ENCODE measurements at regions not wholly inside any gene's neighbourhood (a gene's known extent, or its start where the extent isn't known, plus 50 kb on each side); places are given as distances from the start of the nearest gene placed in this dataset.
"Not testable (repeated sequence)": the region's sequence is repeated elsewhere in the genome, so short reads cannot be mapped to it uniquely, and the experiment has no call there.

DNA sequence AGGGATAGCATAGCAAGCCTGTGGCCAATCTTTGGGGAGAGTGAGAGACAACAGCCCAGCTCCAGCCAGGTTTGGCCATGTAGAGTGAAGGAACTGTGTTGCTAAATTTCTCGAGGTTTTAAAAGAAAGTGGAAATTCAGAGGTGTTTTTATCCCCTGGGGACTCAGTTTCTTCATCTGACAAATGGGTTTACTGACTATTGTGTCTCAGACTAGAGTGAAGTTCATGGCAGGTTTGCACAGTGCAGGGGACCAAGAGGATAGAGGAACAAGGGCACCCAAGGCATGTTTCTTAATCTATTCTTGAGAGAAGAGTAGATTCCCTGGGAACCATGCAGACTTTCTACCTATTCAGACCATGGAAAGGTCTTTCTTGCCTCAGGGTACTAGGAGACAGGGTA is 555.8 kb upstream of the C16orf82 start:
- DNase-seq: no peak

DNA sequence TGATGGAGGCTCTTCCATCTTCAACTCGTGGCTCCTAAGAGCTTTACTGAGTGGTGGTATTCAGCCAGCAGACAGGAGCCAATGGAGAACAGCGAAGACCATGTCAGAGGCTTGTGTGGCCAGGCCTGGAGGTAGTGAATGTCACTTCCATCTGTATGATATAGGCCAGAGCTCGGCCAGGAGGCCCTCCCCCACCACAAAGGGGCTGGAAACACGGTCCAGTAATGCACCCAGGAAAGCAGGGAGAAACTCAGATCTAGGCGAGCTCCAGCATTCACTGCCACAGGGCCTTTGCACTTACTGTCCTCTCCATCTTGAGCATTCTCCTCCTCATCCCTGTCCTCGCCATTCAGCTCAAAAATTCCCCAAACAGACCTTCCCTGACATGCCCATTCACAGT is 555.3 kb upstream of the C16orf82 start:
- no peak for DNase-seq

DNA sequence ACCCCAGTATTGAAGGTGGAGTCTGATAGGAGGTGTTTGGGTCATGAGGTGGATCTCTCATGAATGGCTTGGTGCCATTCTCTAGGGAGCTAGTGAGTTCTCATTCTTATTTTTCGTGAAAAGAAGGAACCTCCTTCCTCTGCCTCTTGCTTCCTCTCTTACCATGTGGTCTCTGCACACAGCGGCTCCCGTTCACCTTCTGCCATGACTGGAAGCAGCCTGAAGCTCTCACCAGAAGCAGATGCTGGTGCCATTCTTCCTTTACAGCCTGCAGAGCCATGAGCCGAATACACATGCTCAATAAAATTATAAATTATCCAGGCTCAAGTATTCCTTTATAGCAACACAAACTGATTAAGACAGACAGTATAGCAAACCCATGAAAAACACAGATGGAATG is 545.1 kb upstream of the C16orf82 start:
- DNase-seq: no peak

DNA sequence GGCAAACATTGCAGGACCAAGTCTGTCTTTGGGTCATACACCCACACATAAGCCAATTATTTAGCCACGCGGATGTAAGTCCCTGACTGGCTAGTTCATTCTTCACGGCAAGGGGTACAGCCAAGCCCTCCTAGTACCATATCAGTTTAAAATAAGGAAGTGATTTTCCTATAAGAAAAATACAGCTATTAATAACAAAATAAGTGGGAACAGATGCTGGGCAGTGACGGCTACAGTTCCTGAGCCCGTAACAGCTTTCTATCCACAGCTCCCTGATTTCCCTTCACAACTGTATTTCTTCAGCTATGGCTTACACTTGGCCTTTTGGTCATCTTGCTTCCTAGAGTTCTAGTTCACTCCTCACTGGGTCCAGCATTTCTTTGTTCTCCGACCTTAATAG is 542.4 kb upstream of the C16orf82 start:
- DNase-seq: peak; percentile 32

DNA sequence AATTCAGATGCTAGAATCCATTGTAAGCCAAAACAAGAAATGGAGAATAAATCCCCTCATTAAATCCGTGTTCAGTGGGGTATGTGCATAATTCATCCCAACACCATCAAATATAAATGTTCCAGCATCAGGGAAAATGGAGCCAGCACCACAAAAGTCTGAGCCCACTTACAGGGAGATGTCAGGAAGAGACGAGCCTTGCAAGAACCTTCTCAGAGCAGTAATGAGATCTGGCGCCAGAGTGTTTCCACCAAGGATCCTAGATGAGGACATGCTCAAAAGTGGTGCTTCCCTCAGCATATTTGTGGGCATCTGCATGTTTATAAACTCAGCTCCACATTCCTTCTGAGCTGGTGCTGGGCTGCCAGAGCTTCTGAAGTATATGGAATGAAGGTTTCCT is 541.9 kb upstream of the C16orf82 start:
- DNase-seq: no peak

DNA sequence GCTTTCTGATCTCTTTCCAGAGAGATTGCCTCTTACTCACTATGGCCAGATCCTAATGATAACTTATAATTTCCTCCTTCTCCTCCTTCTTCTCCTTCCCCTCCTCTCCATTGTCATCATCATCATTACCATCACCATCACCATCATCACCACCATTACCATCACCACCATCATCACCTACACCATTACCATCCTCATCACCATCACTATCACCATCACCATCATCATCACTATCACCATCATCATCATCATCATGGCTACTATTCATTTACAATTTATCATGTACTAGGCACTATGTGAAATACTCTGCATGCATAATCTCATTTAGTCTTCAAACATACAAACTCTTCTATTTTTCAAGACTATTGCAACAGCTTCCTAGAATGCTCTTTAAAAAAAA is 540.9 kb upstream of the C16orf82 start:
- DNase-seq: no peak

DNA sequence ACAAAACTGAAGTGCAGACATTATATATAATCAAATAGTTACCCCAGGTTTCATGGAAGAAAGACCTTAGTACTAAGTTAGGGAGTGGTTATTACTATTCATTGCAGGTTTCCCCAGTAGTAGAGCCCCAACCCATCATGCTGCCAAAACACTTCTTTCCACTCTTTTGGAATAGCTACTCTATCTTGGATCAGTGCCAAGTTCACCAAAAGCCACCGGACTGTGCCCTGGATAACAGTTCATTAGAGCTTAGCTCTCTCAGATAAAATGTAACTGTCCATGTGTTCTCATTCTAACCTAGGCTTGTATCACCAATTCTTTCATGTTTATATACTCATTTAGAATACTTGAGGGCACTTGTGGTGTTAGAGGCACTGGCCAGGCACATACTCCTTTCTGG is 540.1 kb upstream of the C16orf82 start:
- no peak for DNase-seq

DNA sequence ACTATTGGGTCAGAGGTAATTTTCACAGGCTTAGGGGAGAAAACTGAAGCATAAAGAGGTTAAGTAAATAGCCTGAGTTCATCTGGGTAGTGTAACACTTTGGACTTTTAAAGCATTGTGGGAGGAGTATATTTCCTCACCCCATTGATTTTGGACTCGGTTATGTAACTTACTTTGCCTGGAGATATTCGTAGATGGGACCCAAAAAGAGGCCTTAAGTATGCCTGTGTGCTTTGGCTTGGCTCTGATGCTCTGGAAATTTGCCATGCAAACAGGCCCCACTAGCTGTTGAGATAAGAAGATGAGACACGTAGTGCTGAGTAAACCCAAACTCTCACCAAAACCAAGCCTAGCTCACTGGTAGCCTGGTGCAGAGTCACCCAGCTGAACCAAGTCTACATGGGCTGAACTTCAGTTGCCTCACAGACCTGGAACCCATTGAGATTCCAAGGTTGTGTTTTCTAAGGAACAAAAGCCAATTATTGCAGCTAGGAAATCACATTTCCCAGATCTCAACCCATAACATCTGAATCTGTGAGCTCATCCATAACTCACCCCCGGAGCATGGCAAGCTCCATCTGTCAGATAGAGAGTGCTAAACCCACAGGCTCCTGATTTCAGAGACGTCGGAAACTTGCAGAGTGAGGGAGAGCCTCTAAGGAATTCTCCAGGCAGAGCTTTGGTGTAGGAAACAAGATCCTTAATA is 536.0 kb upstream of the C16orf82 start:
- no peak for DNase-seq

DNA sequence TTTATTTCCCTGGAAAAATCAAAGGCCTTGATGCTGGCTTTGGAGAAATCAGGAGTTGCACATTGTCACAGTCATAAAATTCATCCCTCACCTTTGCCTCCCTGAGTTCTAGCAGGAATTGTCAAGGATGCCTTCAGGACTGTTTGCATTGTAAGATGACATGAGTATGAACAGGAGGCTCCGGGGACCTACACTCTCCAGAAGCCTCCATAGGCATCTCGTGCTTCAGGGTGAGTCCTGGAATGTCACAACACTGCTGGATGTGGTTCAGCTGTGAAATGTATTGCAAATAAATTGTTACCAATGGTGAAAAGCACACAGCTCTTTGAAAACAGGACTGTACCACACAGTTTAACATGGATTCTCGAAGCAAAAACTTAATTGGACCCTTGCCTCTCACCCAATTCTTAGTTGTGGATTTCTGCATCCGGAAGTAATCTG is 535.4 kb upstream of the C16orf82 start:
- no peak for DNase-seq

DNA sequence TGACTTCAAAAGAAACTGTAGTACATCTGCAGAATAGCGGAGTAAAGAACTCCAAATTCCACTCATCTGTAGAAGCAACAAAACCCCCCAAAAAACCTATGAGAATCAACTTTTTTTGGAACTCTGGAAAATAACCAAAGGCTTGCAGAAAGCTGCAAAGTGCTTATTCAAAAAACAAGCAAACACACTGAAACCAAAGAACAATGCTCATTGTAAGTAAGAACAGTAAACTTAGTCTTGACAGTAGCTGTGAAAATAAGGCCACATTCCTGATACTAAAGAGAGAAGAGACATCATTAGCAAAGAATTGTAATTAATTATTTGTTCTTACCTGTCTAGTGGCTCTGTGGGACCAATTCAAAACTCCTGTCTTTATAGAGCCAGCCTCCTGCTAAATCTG is 534.3 kb upstream of the C16orf82 start:
- DNase-seq: no peak

DNA sequence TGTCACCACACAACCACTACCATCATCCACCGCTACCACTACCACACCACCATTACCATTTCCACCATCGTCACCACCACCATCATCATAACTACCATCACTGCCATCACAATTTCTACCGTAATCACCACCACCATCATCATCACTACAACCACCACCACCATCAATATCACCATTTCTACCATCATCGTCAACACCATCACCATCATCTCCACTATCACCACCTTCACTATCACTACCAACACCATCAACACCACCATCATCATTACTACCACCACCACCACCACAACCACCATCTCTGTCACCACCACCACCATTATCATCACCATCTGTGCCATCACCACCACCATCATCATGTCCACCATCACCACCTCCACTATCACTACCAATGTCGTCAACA is 524.5 kb upstream of the C16orf82 start:
- no peak for DNase-seq

DNA sequence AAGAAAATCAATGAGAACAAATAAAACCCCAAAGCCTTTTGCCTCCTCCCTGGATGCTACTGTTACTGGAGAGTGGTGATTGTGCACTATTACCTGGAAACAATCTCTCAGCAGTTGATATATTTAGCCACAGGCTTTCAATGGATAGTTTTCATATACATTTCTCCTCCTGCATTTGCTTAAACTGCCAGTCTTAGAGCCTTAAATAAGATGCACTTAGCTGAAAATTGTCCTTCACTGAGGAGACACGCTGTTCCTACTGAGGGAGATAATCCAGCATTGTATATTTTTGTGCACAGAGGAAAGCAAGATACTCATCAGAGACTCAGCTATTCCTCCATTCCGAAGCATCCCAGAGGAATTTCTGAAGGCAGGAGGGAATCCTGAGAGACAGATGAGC is 520.2 kb upstream of the C16orf82 start:
- no peak for DNase-seq

DNA sequence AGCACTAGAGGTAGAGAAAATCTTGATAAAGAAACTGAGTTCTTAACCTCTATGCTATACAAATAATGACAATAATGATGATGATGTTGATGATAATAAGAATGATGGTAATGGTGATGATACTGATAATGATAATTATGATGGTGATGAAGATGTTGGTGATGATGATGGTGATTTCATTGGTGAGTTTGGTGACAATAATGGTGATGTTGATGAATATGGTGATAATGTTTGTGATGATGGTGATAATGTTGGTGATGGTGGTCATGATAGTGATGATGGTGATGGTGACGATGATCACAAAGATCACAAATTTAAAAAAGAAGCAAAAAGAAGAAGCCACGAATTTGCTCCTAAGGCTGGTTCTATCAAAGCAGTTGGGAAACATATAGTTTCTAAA is 519.0 kb upstream of the C16orf82 start:
- no peak for DNase-seq

DNA sequence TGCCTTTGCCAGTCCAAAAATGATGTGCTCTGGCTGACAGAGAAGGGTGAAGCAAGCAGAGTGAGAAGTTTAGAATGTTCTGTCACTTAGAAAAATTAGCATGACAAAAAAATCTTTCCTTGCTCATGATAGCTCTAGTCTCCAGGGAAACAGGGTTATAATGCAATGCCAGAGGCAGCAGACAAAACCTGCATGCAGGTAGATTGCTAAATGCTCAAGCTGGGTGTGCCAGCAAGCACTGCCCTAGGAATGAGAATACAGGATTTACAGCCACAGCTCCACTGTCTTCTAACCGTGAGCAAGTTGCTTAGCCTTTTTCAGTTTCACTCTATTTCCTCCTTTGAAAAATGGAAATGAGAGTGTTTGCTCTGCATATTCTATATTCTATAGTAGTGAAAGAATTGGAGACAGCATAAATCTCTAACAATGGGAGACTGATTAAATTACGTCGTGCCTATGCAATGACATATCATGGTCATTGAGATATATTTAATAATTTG is 516.6 kb upstream of the C16orf82 start:
- no peak for DNase-seq

DNA sequence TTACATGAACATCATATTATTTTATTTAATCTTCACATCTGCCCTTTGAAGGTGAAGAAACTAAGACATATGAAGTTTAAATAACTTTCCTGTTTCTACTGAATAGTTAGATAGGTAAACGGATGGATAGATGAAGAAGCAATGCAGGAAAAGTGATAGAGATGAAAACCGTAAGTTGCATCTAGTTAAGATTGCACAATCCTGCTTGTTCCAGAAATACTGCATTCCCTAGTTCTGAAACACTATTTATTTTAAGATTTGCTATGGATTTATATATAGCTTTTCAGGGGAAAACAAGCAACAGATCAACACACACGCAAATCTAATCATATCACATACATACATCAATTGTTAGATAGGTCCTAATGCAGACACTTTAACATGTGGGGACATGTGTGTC is 512.7 kb upstream of the C16orf82 start:
- DNase-seq: no peak

DNA sequence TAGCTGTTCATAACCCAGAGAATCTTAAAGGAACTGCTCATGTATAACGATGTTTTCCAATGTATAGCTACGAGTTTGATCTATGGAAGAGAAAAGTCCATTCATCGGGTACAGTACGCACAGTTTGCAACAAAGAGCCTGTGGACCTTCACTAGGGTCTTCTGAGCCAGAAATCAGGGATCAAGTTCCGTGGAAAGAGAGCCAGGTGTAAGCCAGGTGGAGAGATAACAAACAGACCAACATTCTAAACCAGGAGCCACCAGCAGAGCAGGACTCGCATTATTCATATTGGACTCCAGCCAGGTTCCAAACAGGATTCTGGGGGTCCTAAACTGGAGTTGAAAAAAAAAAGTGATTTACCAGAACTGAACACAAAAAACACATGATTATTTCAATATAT is 505.4 kb upstream of the C16orf82 start:
- no peak for DNase-seq

DNA sequence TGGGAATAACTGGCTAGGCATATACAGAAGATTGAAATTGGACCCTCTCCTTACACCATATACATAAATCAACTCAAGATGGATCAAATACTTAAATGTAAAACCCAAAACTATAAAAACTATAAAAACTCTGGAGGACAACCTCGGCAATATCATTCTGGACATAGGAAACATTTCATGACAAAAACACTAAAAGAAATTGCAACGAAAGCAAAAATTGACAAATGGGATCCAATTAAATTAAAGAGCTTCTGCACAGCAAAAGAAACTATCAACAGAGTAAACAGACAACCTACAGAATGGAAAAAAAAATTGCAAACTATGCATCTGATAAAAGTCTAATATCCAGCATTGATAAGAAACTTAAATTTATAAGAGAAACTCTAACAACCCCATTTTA is 503.7 kb upstream of the C16orf82 start:
- no peak for DNase-seq

DNA sequence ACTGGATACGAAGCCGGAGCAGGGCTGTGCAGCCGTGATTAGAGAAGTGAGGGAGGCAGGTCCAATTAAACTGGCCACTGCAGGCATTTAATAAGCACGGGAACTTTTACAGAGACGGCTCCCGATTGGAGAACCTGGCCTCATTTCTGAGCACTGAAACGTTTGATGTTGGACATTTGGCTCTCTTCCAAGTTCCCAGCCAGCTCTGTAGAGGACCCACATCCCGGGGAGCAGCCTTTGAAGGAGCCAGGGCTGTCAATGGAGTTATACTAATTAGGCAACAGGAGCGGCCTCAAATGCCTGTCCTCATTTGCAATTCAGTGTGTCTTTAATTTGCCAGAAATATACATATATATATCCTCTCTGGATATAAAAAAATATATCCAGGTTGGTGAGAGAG is 499.4 kb upstream of the C16orf82 start:
- no peak for DNase-seq

DNA sequence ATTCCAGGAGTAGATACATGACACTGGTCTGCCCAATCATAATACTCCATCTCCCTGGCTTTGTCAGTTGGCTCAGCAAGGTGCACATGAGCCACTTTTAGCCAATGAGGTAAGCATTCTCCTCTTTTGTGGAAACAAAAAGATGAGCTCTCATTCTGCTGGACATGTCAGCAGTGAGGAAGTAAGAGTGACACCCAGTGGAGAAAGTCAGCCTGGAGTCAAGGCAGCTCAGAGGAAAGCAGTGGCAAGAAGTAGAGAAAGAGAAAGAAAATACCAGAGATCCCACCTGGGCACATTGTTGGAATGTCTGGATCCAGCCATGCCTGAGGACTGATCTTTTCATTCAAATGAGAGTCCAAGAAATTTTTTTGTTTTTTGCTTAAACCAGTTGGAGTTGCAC is 496.9 kb upstream of the C16orf82 start:
- peak; percentile 33 for DNase-seq

DNA sequence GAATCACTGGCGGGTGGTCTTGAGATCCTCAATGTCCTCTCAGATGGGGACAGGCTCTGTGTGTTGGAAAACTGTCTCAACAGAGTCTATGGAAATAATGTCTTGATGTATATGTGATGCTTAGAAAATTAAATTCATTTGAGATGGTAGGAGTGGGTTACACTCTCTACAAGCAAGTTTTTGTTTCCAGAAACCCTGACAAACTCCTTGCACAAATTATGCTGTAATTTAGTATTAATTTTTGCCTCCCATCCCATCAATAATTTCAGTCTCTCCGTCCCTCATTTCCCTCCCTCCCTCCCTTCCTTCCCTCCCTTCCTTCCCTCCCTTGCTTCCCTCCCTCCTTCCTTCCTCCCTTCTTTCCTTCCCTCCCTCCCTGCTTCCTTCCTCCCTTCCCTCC is 488.0 kb upstream of the C16orf82 start:
- no peak for DNase-seq

DNA sequence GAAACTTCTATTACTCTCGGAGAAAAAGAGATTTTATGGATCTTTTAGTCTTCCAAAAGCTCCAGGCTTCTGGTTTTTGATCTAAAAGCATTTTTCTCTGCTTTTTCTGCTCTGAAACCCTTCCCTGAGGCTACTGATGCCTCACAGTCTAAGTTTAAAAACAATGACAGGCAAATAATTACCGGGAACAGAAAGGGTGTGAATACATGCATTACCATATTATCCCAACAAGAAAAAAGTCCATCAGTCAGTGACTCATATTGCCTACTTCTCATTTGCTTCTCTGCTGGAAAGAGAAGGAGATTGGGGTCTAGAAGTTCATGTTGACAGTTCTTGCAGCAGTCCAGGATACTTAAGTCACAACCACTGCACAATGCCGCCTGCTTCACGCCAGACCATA is 482.9 kb upstream of the C16orf82 start:
- DNase-seq: no peak

DNA sequence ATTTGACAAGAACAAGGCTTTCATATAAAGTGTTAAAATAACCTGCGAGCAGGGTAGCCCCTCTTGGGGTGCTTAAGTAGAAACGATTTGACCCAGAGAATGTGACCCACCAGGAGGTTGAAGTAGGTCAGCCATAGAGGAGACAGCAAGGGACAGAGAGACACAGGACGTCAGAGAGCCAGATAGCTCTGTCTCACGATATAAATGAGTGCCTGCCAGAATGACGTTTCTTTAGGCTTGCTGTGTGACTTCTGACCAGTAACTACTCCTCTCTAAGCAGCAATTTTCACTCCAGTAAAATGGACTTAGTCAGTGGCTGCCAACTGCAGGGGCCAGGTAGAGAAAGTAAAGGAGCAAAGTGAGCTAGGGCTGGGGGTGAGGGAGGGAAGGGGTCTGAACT is 473.0 kb upstream of the C16orf82 start:
- no peak for DNase-seq

DNA sequence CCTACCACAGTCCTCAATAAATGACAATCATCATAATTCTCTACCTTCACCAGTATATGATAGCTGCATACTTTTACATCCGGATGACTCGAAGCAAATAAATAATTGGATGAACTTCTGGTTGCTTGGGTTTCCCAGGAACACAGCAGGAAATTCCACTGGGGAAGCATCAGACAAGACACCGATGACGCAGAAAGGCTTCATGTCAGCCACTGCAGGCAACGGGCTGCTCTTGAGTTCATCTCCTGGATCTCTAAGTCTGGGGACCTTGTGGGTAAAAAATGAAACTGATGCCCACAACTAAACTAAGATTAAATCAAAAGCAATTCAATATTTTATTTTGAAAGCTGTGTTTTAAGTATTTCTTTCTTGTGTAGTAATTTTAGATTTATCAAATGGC is 472.1 kb upstream of the C16orf82 start:
- DNase-seq: no peak

DNA sequence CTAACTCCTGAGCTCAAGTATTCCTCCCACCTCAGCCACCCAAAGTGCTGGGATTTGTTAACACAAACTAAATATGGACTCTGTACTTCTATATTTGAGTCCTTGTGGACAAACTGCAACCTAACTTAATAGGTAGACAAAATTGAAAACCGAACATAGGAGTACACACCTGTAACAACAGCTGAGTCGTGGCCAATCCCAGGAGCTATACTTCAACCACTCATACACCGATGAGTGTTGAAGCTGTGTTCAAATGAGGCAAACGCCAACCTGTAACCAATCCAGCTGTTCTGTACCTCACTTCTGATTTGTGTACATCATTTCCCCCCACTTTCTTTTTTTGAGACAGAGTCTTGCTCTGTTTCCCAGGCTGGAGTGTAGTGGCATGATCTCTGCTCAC is 471.5 kb upstream of the C16orf82 start:
- no peak for DNase-seq

DNA sequence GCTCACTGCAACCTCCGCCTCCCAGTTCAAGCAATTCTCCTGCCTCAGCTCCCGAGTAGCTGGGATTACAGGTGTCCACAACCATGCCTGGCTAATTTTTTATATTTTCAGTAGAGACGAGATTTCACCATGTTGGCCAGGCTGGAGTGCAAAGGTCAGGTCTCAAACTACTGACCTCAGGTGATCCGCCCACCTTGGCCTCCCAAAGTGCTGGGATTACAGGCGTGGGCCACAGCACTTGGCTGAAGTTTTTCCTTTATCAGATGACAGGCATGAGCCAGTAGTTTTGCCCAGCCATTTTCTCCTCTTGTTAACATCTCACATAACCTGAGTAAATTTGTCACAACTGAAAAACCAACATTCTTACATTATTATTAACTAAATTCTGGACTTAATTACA is 470.7 kb upstream of the C16orf82 start:
- not testable (repeated sequence) for DNase-seq
